Erythroblast (primary cell): ENCODE measurements at regions not wholly inside any gene's neighbourhood (a gene's known extent, or its start where the extent isn't known, plus 50 kb on each side); places are given as distances from the start of the nearest gene placed in this dataset.

Source experiments
- DNase-seq, 2 experiments: peaks; one replicate each; lab custom pipeline; 2025; lab: John Stamatoyannopoulos, UW
- GATA1 ChIP-seq: IDR thresholded peaks from 2 replicates; pipeline ENCODE4 v1.6.1; 2011; ENCODE audit warnings: low read depth, mild to moderate bottlenecking, control low read depth, low read length, moderate library complexity
- POLR2A ChIP-seq: IDR thresholded peaks from 2 replicates; pipeline ENCODE4 v1.6.1; 2011; ENCODE audit warnings: mild to moderate bottlenecking, low read length

DNA sequence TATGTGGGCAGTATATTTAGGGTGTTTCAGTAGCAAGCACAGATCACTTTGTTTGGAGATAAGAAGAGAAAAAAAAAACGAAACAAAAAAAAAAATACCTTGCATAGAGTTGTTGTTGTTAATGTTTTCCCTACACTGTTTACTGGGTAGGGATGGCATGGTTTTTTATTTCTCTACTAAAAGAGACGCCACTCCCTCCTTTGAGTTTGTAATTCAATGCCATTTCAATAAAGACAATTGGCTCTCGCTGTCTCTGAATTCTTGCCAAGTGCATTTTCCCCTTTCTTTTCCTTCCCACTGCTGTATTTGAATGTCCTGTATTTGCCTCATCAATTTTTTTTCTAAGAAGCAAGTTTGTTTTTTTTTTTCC is 213.9 kb upstream of the UBASH3B start:
- DNase-seq = no peak
- no peak for TF ChIP-seq POLR2A

DNA sequence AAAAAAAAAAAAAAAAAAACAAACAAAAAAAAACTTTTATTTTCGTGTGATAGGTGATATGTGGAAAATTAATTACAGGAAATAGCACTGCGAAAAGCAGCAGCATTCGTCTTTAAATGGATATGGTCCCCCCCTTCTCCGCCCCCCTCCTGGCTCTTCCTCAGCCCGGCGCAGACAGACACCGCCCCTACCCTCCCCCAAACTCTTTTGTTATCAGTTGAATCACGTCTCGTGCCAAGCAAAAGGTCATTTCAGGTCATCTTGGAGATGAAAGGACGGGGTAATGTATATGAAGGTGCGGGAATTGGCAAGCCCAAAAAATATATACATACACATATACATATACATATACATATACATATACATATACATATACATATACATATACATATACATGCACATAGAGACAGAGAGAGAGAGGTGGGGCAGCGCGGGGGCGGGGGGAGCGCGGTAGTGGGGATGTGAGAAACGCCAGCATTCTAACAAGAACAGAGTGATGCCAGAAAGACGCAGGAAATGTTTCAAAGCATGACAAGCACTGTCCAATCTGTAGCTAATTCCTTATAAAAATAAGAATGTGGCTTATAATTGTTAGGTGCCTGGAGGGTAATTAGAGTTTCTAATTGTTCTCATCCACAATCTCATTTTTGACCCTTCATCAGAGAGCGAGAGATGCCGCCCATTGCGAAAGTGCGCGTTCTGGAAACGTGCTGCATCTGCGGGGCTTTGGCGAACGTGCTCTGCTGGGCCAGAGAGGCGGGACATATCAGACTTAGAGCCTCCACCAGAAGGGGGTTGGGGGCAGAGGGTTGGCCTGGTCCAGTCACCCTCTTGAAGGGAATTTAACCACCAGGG is 214.5 kb upstream of the UBASH3B start:
- peak; percentile 35 to 46 for DNase-seq

GRCh38 chr11:122439866-122440810 is 215.4 kb upstream of the UBASH3B start:
- no peak for TF ChIP-seq POLR2A
- TF ChIP-seq GATA1 = no peak
- peak; percentile 15 to 51 for DNase-seq

More for the DNA sequence above, 214.5 kb upstream of the UBASH3B start:
- no peak for TF ChIP-seq POLR2A
- TF ChIP-seq GATA1 = no peak

DNA sequence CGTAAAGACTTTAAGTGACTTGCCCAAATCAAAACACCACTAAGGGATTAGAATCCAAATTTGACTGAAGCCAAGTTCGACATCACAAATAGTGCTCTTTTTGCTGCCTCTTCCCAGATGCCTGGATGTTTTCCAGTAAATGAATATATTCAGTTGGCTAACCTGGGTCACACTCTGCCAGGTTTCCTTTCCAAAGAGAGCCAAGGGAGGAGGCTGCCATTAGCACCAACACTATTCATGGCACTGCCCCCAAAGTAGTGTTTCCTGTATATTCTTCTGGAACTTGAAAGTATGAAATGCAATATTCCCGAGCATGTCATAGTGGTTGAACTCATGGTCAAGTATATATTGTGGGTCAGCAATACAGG is 219.3 kb upstream of the UBASH3B start:
- TF ChIP-seq POLR2A (no peak), GATA1 (no peak)
- DNase-seq = no peak

DNA sequence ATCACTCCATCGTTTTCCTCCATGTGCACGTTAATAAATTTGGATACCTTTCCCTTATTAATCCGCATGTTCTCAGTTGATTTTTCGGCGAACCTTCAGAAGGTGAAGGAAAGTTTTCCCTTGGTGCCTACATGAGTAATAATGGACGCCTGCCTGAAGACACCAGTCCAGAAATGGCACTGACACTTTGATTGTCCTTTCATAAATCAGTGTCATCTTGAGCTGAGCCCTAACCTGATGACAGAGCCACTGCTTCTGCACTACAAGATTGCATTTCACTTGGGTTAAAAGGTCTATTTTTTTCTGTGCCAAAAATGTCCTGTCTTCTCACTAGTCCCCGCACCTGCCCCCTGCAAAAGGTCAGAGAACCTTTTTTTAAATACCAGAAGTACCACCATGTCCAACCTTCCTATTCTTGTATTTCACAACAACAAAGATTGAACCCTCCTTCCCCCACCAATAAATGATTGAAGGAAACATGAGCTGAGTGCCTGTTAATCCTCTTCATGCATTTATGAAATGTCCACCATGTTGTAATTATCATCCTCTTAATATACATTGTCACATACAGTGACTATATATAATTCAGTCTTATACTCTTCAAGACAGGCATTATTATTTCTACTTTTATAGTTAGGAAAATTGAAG is 219.9 kb upstream of the UBASH3B start:
- DNase-seq = no peak
- TF ChIP-seq GATA1 = no peak
- no peak for TF ChIP-seq POLR2A

- DNase-seq = no peak
- no peak for TF ChIP-seq GATA1
- no peak for TF ChIP-seq POLR2A
Observed at GRCh38 chr11:122434786-122435185, 220.7 kb upstream of the UBASH3B start.

DNA sequence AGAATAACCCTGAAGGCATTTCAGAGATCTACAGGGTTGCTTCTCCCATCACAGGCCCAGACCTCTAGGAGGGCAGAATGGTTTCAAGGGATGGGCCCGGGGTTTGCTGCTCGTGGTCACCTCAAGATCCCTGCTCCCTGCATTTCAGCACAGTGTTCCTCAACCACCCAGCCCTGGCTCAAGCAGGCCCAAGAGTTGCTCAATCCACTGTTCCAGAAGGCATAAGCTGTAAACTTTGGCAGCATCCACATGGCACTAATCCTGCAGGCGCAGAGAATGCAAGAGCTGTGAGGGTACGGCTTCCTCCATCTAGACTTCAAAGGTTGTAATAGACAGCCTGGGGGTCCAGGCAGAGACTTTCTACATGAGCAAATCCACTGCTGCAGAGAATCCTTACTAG is 225.0 kb upstream of the UBASH3B start:
- no peak for DNase-seq
- TF ChIP-seq GATA1 = no peak
- TF ChIP-seq POLR2A = no peak

GRCh38 chr11:122426073-122426472 is 229.4 kb upstream of the UBASH3B start:
- no peak for DNase-seq
- TF ChIP-seq POLR2A (no peak), GATA1 (no peak)

GRCh38 chr11:122424636-122425035 is 230.9 kb upstream of the UBASH3B start:
- no peak for DNase-seq
- no peak for TF ChIP-seq POLR2A
- TF ChIP-seq GATA1 = no peak

DNA sequence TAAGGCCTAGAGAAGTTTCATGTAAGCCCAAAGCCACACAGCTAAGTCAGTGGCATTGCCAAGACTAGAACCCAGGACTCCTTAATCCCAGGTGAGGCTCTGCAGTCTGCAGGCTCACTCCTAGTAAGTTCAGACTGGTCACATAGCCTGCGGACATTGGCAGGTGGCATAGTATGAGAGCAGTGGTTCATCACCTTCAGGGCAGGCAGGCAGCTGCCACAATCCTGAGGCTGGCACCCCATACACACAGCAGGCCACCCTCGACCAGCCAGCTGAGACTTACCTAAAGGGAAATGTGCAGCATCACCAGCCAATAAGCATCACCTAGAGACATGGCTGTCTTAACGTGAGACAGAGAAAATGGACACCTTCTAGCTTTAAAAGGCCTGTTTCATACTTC is 231.6 kb upstream of the UBASH3B start:
- TF ChIP-seq POLR2A = no peak
- no peak for TF ChIP-seq GATA1
- DNase-seq = no peak

DNA sequence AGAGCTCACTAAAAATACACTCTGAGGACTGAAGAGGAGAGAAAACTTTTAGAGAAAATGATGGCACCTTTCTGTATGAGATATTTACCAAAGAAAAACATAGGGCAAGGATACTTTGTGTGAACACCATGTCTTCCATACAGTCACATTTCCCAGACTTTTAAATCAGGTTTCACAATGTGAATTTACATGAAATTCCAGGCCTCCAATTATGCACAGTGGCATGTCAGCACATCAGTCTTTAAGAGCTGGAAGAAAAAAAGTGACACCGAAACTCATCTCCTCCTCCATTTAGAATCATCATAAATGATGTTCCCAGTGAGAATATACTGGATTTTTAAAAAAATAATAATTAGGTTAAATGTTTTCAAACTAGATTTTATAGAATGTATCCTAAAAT is 232.2 kb upstream of the UBASH3B start:
- no peak for DNase-seq
- TF ChIP-seq GATA1 (no peak), POLR2A (no peak)

- no peak for TF ChIP-seq GATA1
- no peak for TF ChIP-seq POLR2A
- DNase-seq = no peak
Observed at GRCh38 chr11:122422682-122423081, 232.8 kb upstream of the UBASH3B start.

DNA sequence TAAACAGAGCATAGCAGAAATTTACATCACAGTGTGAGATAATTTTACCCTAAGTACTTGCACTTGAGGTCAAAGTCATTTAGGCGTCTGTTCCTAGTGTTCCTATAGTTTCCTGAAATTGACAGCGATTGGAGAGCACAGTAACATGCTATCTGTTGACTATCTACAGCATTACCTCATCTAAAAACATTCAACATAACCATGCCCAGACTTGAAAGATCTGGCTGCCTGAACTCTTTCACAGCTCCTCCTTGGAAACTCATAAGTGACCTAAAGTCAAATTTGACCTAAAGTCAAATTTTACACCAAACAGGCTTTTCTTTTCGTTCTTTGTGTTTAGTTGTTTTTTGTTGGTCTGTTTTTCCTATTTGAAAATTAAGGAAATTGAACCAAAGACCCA is 233.8 kb upstream of the UBASH3B start:
- TF ChIP-seq POLR2A (no peak), GATA1 (no peak)
- DNase-seq = no peak
